CD4-positive, alpha-beta T cell treated with Interferon alpha-2 for 1 hour (primary cell): ENCODE measurements at regions not wholly inside any gene's neighbourhood (a gene's known extent, or its start where the extent isn't known, plus 50 kb on each side); places are given as distances from the start of the nearest gene placed in this dataset.

Source experiments
- DNase-seq, 2 donors: peaks; one replicate each; pipeline ENCODE4 v3.0.0-alpha.2; 2020 to 2022

- DNase-seq: no peak
These were observed 1787.9 kb upstream of the WWC1 start for GRCh38 chr5:166503506-166503905.

GRCh38 chr5:166505067-166505466 lies 1786.4 kb upstream of the WWC1 start:
- DNase-seq: no peak

- DNase-seq: no peak
These were observed 1785.9 kb upstream of the WWC1 start for GRCh38 chr5:166505544-166505943.

- DNase-seq: no peak
These were observed 1783.5 kb upstream of the WWC1 start for GRCh38 chr5:166507810-166508425.

- DNase-seq: no peak
These were observed 1782.4 kb upstream of the WWC1 start for GRCh38 chr5:166509085-166509484.

GRCh38 chr5:166517976-166518375 lies 1773.5 kb upstream of the WWC1 start:
- no peak for DNase-seq

GRCh38 chr5:166523206-166523605 lies 1768.2 kb upstream of the WWC1 start:
- no peak for DNase-seq

GRCh38 chr5:166529200-166529599 lies 1762.2 kb upstream of the WWC1 start:
- no peak for DNase-seq

GRCh38 chr5:166532456-166533220 lies 1758.8 kb upstream of the WWC1 start:
- DNase-seq: no peak

GRCh38 chr5:166535641-166536040 lies 1755.8 kb upstream of the WWC1 start:
- DNase-seq: no peak

GRCh38 chr5:166540156-166540555 lies 1751.3 kb upstream of the WWC1 start:
- no peak for DNase-seq

GRCh38 chr5:166551384-166551783 lies 1740.1 kb upstream of the WWC1 start:
- no peak for DNase-seq

- no peak for DNase-seq
These were observed 1737.7 kb upstream of the WWC1 start for GRCh38 chr5:166553778-166554177.

GRCh38 chr5:166561759-166562158 lies 1729.7 kb upstream of the WWC1 start:
- DNase-seq: no peak

- no peak for DNase-seq
These were observed 1729.2 kb upstream of the WWC1 start for GRCh38 chr5:166562246-166562645.

- no peak for DNase-seq
These were observed 1724.7 kb upstream of the WWC1 start for GRCh38 chr5:166566725-166567124.

- no peak for DNase-seq
These were observed 1720.6 kb upstream of the WWC1 start for GRCh38 chr5:166570865-166571264.

- DNase-seq: no peak
These were observed 1719.8 kb upstream of the WWC1 start for GRCh38 chr5:166571668-166572067.

- no peak for DNase-seq
These were observed 1715.1 kb upstream of the WWC1 start for GRCh38 chr5:166576323-166576722.

GRCh38 chr5:166581826-166582225 lies 1709.6 kb upstream of the WWC1 start:
- no peak for DNase-seq

GRCh38 chr5:166582416-166582815 lies 1709.0 kb upstream of the WWC1 start:
- no peak for DNase-seq

GRCh38 chr5:166594567-166594966 lies 1696.9 kb upstream of the WWC1 start:
- DNase-seq: no peak

- no peak for DNase-seq
These were observed 1696.0 kb upstream of the WWC1 start for GRCh38 chr5:166595274-166595951.

GRCh38 chr5:166596043-166596442 lies 1695.4 kb upstream of the WWC1 start:
- no peak for DNase-seq
